ENCODE measurements at regions not wholly inside any gene's neighbourhood (a gene's known extent, or its start where the extent isn't known, plus 50 kb on each side); places are given as distances from the start of the nearest gene placed in this dataset.
A peak's percentile ranks its signal among the peaks of the same experiment; 100 is the strongest.

DNA sequence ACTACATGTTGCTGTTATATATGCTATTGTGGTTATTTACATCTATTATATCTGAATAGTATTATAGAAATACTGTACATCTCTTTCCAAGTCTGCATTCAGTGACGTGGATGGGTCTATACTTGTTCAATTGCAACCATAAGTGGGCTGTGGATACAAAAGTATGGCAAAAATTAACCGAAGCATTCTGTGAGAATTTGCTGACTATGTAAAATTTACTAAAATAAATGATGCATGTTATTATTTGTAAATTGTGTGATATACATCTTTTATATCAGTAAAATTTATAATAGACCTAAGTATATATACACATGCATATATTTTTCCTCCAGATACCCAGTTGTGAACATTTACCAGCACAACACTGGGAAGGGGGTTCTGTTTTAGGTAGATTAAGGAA is 215.1 kb downstream of the NECTIN3 start:
- H4K20me1 ChIP-seq (ENCODE audit: insufficient read depth, low read length, poor library complexity, severe bottlenecking), result no peaks in the 10 kb centered on the region
- no peaks in the 10 kb centered on the region for H3K9me3 ChIP-seq (ENCODE audit: insufficient read depth, low read depth, low read length)
- no peaks in the 10 kb centered on the region for H3K79me2 ChIP-seq (ENCODE audit: insufficient read depth, low read length)
- no peak overlapping the region for H3K4me2 ChIP-seq (ENCODE audit: low read depth, low read length, poor library complexity, severe bottlenecking)
- H3K27me3 ChIP-seq (ENCODE audit: insufficient read depth, low read length, poor library complexity, severe bottlenecking), result no peaks in the 10 kb centered on the region
- H3K36me3 ChIP-seq (ENCODE audit: insufficient read depth, low read length), result no peaks in the 10 kb centered on the region
- no peak overlapping the region for H2AFZ ChIP-seq (ENCODE audit: low read length)
- H3K4me3 ChIP-seq (ENCODE audit: low read length, poor library complexity, severe bottlenecking), result no peak overlapping the region
- no peaks in the 10 kb centered on the region for H3F3A ChIP-seq (ENCODE audit: low read depth)
- no peak overlapping the region for H3K9ac ChIP-seq (ENCODE audit: low read depth, low read length, poor library complexity, severe bottlenecking)
- no peaks in the 10 kb centered on the region for H3K9me2 ChIP-seq (replicated peaks; ENCODE audit: low read depth, low read length)
- H3K4me1 ChIP-seq (ENCODE audit: insufficient read depth, low read length, poor library complexity, severe bottlenecking), result peaks cover 23% of the 10 kb centered on the region
- TF ChIP-seq, protein P1, sequence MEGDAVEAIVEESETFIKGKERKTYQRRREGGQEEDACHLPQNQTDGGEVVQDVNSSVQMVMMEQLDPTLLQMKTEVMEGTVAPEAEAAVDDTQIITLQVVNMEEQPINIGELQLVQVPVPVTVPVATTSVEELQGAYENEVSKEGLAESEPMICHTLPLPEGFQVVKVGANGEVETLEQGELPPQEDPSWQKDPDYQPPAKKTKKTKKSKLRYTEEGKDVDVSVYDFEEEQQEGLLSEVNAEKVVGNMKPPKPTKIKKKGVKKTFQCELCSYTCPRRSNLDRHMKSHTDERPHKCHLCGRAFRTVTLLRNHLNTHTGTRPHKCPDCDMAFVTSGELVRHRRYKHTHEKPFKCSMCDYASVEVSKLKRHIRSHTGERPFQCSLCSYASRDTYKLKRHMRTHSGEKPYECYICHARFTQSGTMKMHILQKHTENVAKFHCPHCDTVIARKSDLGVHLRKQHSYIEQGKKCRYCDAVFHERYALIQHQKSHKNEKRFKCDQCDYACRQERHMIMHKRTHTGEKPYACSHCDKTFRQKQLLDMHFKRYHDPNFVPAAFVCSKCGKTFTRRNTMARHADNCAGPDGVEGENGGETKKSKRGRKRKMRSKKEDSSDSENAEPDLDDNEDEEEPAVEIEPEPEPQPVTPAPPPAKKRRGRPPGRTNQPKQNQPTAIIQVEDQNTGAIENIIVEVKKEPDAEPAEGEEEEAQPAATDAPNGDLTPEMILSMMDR (conservative IDR thresholded peaks at IDR 0.05; ENCODE audit: low read length), result no peak
- TF ChIP-seq EZH2phosphoT487 (IDR thresholded peaks at IDR 0.05; ENCODE audit: borderline replicate concordance), result no peak

DNA sequence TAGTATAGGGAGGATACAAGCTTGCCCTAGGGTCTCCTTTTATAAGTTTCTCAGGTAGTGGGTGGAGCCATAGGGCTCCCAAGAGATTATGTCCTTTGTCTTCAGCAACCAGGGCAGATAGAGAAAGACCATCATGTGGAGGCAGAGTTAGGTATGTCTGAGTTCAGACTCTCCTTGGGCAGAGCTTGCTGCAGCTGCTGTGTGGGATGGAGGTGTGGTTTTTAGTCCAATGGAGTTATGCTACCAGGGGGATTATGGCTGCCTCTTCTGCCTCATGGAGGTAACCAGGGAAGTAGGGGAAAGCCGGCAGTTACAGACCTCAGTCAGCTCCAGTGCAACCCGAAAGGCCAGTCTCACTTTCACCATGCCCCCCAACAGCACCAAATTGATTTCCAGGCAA is 220.5 kb downstream of the NECTIN3 start:
- Histone ChIP-seq H3K4me1 (ENCODE audit: insufficient read depth, low read length, poor library complexity, severe bottlenecking) (peaks cover 9% of the 10 kb centered on the region), H3K9me2 (replicated peaks; ENCODE audit: low read depth, low read length) (no peaks in the 10 kb centered on the region), H3K9me3 (ENCODE audit: insufficient read depth, low read depth, low read length) (no peaks in the 10 kb centered on the region), H3K36me3 (ENCODE audit: insufficient read depth, low read length) (no peaks in the 10 kb centered on the region), H3K9ac (ENCODE audit: low read depth, low read length, poor library complexity, severe bottlenecking) (no peak overlapping the region), H3F3A (ENCODE audit: low read depth) (no peaks in the 10 kb centered on the region), H3K79me2 (ENCODE audit: insufficient read depth, low read length) (no peaks in the 10 kb centered on the region), H4K20me1 (ENCODE audit: insufficient read depth, low read length, poor library complexity, severe bottlenecking) (no peaks in the 10 kb centered on the region), H2AFZ (ENCODE audit: low read length) (peak overlapping the region; percentile 75), H3K4me2 (ENCODE audit: low read depth, low read length, poor library complexity, severe bottlenecking) (no peak overlapping the region), H3K27me3 (ENCODE audit: insufficient read depth, low read length, poor library complexity, severe bottlenecking) (no peaks in the 10 kb centered on the region), H3K4me3 (ENCODE audit: low read length, poor library complexity, severe bottlenecking) (no peak overlapping the region)
- no peak for TF ChIP-seq EZH2phosphoT487 (IDR thresholded peaks at IDR 0.05; ENCODE audit: borderline replicate concordance)
- TF ChIP-seq, protein P1 (conservative IDR thresholded peaks at IDR 0.05; ENCODE audit: low read length), result no peak

DNA sequence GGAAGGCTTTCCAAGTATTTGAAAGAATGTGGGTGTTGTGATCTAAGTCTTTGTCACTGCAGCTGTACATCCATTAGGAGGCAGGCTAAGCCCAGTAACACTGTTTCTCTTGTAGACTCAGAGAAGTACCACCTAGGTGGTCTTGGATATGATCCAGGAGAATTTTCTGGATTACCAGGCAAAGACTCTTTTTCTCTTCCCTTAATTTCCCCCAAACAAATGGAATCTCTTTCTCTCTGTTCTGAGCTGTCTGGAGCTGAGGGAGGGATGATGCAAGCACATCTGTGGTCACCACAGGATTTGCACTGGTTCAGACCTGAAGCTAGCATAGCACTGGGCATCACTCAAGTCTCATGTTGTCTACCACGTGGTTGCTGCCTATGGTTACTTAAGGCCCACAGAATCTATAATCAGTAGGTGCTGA is 227.6 kb downstream of the NECTIN3 start:
- Histone ChIP-seq H3K4me2 (ENCODE audit: low read depth, low read length, poor library complexity, severe bottlenecking) (no peak overlapping the region), H3F3A (ENCODE audit: low read depth) (no peaks in the 10 kb centered on the region), H3K4me3 (ENCODE audit: low read length, poor library complexity, severe bottlenecking) (no peak overlapping the region), H3K9me3 (ENCODE audit: insufficient read depth, low read depth, low read length) (no peaks in the 10 kb centered on the region), H3K4me1 (ENCODE audit: insufficient read depth, low read length, poor library complexity, severe bottlenecking) (peaks cover 51% of the 10 kb centered on the region), H3K9me2 (replicated peaks; ENCODE audit: low read depth, low read length) (no peaks in the 10 kb centered on the region), H4K20me1 (ENCODE audit: insufficient read depth, low read length, poor library complexity, severe bottlenecking) (no peaks in the 10 kb centered on the region), H3K36me3 (ENCODE audit: insufficient read depth, low read length) (no peaks in the 10 kb centered on the region), H3K27me3 (ENCODE audit: insufficient read depth, low read length, poor library complexity, severe bottlenecking) (no peaks in the 10 kb centered on the region), H3K79me2 (ENCODE audit: insufficient read depth, low read length) (no peaks in the 10 kb centered on the region), H3K9ac (ENCODE audit: low read depth, low read length, poor library complexity, severe bottlenecking) (peak overlapping the region; percentile 17), H2AFZ (ENCODE audit: low read length) (0 out of 2 replicates have a peak overlapping the region, but pooled peaks have one; percentile 8)
- TF ChIP-seq EZH2phosphoT487 (IDR thresholded peaks at IDR 0.05; ENCODE audit: borderline replicate concordance), result no peak
- TF ChIP-seq, protein P1 (conservative IDR thresholded peaks at IDR 0.05; ENCODE audit: low read length), result peak; percentile 70

Measured in Loucy (cell line).